ENCODE measurements at regions not wholly inside any gene's neighbourhood (a gene's known extent, or its start where the extent isn't known, plus 50 kb on each side); places are given as distances from the start of the nearest gene placed in this dataset.
"Not testable (repeated sequence)": the region's sequence is repeated elsewhere in the genome, so short reads cannot be mapped to it uniquely, and the experiment has no call there.

- TF ChIP-seq POLR2A (IDR thresholded peaks at IDR 0.05); CTCF (IDR thresholded peaks at IDR 0.05 in 8 of 11, conservative IDR thresholded peaks at IDR 0.05 in 3 of 11); POLR2AphosphoS5 (IDR thresholded peaks at IDR 0.05): not testable (repeated sequence)
Measured at GRCh38 chr15:20211508-20211907, 330.1 kb downstream of the GOLGA6L6 start.
